ENCODE measurements at regions not wholly inside any gene's neighbourhood (a gene's known extent, or its start where the extent isn't known, plus 50 kb on each side); places are given as distances from the start of the nearest gene placed in this dataset.

DNA sequence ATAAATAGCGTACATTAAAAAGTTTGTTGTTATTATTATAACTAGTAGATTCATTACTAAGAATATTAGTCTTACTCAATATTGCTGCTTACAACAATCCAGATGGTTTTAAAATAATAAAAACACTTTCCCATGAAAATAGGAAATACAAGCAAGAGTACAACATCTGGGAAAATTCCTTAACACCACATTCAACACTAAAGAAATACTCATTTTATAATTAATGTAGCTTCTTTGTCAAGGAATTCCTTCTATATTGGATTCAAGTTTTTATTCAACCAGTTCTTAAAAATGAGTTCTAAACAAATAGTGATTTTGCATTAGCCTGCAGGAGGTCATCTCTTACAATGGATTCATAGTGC lies 650.3 kb upstream of the SLC35B3 start:
- intact Hi-C loops (cut with micrococcal nuclease; ENCODE audit: unreplicated experiment) (no loop called here), in situ Hi-C loops (cut with HindIII; ENCODE audit: extremely low pct_ligation_motif_present, low pct_unique_long_range_greater_than_20kb) (no loop called here)
- no peak overlapping the region for H3K27ac ChIP-seq (ENCODE audit: extremely low read length, insufficient read depth, low read length)
- H2AFZ ChIP-seq (ENCODE audit: low read length): no peak overlapping the region
- no peaks in the 10 kb centered on the region for H3K79me2 ChIP-seq (ENCODE audit: insufficient read depth, low read length)
- FAIRE-seq: no peak
- no peak overlapping the region for H3K4me3 ChIP-seq (replicated peaks in 1 of 3; ENCODE audit: insufficient read depth in 1 of 3, low read depth in 2 of 3, low read length in 3 of 3)
- no peaks in the 10 kb centered on the region for H3K27me3 ChIP-seq (ENCODE audit: control insufficient read depth in 1 of 2, insufficient read depth in 2 of 2, low read length in 2 of 2)
- H3K4me1 ChIP-seq (ENCODE audit: insufficient read depth, low read length): no peaks in the 10 kb centered on the region
- POLR2A ChIA-PET: no interaction called here
- H3K9me3 ChIP-seq (ENCODE audit: low read length): no peaks in the 10 kb centered on the region
- ATAC-seq: no peak
- 8% methylated on average over 1 of the region's 1 CpG for WGBS (ENCODE audit: low lambda C conversion rate)
- no peak overlapping the region for H3K4me2 ChIP-seq (ENCODE audit: low read depth, low read length)
- TF ChIP-seq, protein P1, sequence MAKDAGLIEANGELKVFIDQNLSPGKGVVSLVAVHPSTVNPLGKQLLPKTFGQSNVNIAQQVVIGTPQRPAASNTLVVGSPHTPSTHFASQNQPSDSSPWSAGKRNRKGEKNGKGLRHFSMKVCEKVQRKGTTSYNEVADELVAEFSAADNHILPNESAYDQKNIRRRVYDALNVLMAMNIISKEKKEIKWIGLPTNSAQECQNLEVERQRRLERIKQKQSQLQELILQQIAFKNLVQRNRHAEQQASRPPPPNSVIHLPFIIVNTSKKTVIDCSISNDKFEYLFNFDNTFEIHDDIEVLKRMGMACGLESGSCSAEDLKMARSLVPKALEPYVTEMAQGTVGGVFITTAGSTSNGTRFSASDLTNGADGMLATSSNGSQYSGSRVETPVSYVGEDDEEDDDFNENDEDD (CRISPR knock-in tag; IDR thresholded peaks at IDR 0.05; ENCODE audit: borderline replicate concordance): no peak
- TF ChIP-seq ZNF180 (CRISPR knock-in tag; IDR thresholded peaks at IDR 0.05; ENCODE audit: borderline replicate concordance, low read depth): no peak
- TF ChIP-seq, protein P2, sequence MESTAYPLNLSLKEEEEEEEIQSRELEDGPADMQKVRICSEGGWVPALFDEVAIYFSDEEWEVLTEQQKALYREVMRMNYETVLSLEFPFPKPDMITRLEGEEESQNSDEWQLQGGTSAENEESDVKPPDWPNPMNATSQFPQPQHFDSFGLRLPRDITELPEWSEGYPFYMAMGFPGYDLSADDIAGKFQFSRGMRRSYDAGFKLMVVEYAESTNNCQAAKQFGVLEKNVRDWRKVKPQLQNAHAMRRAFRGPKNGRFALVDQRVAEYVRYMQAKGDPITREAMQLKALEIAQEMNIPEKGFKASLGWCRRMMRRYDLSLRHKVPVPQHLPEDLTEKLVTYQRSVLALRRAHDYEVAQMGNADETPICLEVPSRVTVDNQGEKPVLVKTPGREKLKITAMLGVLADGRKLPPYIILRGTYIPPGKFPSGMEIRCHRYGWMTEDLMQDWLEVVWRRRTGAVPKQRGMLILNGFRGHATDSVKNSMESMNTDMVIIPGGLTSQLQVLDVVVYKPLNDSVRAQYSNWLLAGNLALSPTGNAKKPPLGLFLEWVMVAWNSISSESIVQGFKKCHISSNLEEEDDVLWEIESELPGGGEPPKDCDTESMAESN (CRISPR knock-in tag; conservative IDR thresholded peaks at IDR 0.05): no peak
- TF ChIP-seq CBX2 (IDR thresholded peaks at IDR 0.05; ENCODE audit: low read depth, low read length): no peak
- TF ChIP-seq CBX2 (CRISPR knock-in tag; IDR thresholded peaks at IDR 0.05; ENCODE audit: low read depth): no peak
- no peak for TF ChIP-seq ZNF773 (CRISPR knock-in tag; IDR thresholded peaks at IDR 0.05; ENCODE audit: borderline replicate concordance)
- TF ChIP-seq PRMT3 (CRISPR knock-in tag; IDR thresholded peaks at IDR 0.05; ENCODE audit: borderline replicate concordance, low read depth): no peak
- TF ChIP-seq HCFC1 (IDR thresholded peaks at IDR 0.05; ENCODE audit: low read depth, low read length): no peak
- TF ChIP-seq KDM1A (CRISPR knock-in tag; IDR thresholded peaks at IDR 0.05): no peak
- no peak for TF ChIP-seq ZNF598 (CRISPR knock-in tag; IDR thresholded peaks at IDR 0.05; ENCODE audit: borderline replicate concordance)
- TF ChIP-seq ZNF225 (CRISPR knock-in tag; IDR thresholded peaks at IDR 0.05): no peak
- TF ChIP-seq, protein P3, sequence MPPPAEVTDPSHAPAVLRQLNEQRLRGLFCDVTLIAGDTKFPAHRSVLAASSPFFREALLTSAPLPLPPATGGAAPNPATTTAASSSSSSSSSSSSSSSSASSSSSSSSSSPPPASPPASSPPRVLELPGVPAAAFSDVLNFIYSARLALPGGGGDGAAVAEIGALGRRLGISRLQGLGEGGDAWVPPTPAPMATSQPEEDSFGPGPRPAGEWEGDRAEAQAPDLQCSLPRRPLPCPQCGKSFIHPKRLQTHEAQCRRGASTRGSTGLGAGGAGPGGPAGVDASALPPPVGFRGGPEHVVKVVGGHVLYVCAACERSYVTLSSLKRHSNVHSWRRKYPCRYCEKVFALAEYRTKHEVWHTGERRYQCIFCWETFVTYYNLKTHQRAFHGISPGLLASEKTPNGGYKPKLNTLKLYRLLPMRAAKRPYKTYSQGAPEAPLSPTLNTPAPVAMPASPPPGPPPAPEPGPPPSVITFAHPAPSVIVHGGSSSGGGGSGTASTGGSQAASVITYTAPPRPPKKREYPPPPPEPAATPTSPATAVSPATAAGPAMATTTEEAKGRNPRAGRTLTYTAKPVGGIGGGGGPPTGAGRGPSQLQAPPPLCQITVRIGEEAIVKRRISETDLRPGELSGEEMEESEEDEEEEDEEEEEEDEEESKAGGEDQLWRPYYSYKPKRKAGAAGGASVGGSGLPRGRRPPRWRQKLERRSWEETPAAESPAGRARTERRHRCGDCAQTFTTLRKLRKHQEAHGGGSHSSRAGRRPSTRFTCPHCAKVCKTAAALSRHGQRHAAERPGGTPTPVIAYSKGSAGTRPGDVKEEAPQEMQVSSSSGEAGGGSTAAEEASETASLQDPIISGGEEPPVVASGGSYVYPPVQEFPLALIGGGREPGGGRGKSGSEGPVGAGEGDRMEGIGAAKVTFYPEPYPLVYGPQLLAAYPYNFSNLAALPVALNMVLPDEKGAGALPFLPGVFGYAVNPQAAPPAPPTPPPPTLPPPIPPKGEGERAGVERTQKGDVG (CRISPR knock-in tag; IDR thresholded peaks at IDR 0.05; ENCODE audit: borderline replicate concordance): no peak
- TF ChIP-seq, protein P4, sequence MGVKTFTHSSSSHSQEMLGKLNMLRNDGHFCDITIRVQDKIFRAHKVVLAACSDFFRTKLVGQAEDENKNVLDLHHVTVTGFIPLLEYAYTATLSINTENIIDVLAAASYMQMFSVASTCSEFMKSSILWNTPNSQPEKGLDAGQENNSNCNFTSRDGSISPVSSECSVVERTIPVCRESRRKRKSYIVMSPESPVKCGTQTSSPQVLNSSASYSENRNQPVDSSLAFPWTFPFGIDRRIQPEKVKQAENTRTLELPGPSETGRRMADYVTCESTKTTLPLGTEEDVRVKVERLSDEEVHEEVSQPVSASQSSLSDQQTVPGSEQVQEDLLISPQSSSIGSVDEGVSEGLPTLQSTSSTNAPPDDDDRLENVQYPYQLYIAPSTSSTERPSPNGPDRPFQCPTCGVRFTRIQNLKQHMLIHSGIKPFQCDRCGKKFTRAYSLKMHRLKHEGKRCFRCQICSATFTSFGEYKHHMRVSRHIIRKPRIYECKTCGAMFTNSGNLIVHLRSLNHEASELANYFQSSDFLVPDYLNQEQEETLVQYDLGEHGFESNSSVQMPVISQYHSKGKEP (CRISPR knock-in tag; IDR thresholded peaks at IDR 0.05): no peak
- TF ChIP-seq ZNF253 (CRISPR knock-in tag; IDR thresholded peaks at IDR 0.05; ENCODE audit: borderline replicate concordance): no peak
- TF ChIP-seq ESRRA (CRISPR knock-in tag; IDR thresholded peaks at IDR 0.05; ENCODE audit: low read depth): no peak
- no peak for TF ChIP-seq SPEN (CRISPR knock-in tag; IDR thresholded peaks at IDR 0.05; ENCODE audit: low read depth)
- TF ChIP-seq TBX2 (CRISPR knock-in tag; IDR thresholded peaks at IDR 0.05; ENCODE audit: borderline replicate concordance): no peak
- TF ChIP-seq HNF4A (CRISPR knock-in tag; IDR thresholded peaks at IDR 0.05): no peak
- no peak for TF ChIP-seq IKZF1 (IDR thresholded peaks at IDR 0.05)
- H3K9ac ChIP-seq (ENCODE audit: insufficient read depth, low read depth, low read length): no peak overlapping the region
- no TSS peak for BruUV-seq (replicated peaks)
- H4K20me1 ChIP-seq (ENCODE audit: insufficient read depth, low read length): no peaks in the 10 kb centered on the region
- no peak for DNase-seq (ENCODE audit: low spot score)
- CTCF ChIA-PET (ENCODE audit: low intra/inter-chr PET ratio, low total read pairs): no interaction called here
- no peaks in the 10 kb centered on the region for H3K36me3 ChIP-seq (replicated peaks in 1 of 2; ENCODE audit: control insufficient read depth in 1 of 2, insufficient read depth in 2 of 2, low read length in 2 of 2)

Data from HepG2 (cell line).